Neuronal stem cell (in vitro differentiated cells): ENCODE measurements at regions not wholly inside any gene's neighbourhood (a gene's known extent, or its start where the extent isn't known, plus 50 kb on each side); places are given as distances from the start of the nearest gene placed in this dataset.

ENCODE experiments used
- DNase-seq: peaks from one replicate; pipeline ENCODE4 v3.0.0-alpha.2; 2013; ENCODE audit warnings: low spot score
- H2AFZ ChIP-seq: one replicate; pipeline ENCODE4 v1.6.1; 2013; ENCODE audit warnings: mild to moderate bottlenecking, low read length, inconsistent platforms
- H2AK5ac ChIP-seq: 2 replicates; pipeline ENCODE4 v1.6.1; 2013; ENCODE audit warnings: low read depth, mild to moderate bottlenecking, inconsistent platforms, low read length, moderate library complexity, mixed read lengths
- H2BK120ac ChIP-seq: 2 replicates; pipeline ENCODE4 v1.6.1; 2013; ENCODE audit warnings: low read depth, mild to moderate bottlenecking, inconsistent platforms, low read length, moderate library complexity, mixed read lengths
- H2BK12ac ChIP-seq: one replicate; pipeline ENCODE4 v1.6.1; 2013; ENCODE audit warnings: low read length, inconsistent platforms
- H2BK15ac ChIP-seq: 2 replicates; pipeline ENCODE4 v1.6.1; 2013; ENCODE audit warnings: mild to moderate bottlenecking, low read length, inconsistent platforms, mixed read lengths
- H2BK5ac ChIP-seq: one replicate; pipeline ENCODE4 v1.6.1; 2013; ENCODE audit warnings: inconsistent platforms, mild to moderate bottlenecking, low read length, moderate library complexity
- H3K14ac ChIP-seq: one replicate; pipeline ENCODE4 v1.6.1; 2013; ENCODE audit warnings: low read length, inconsistent platforms
- H3K18ac ChIP-seq: 2 replicates; pipeline ENCODE4 v1.6.1; 2013; ENCODE audit warnings: low read length, inconsistent platforms
- H3K23ac ChIP-seq: 2 replicates; pipeline ENCODE4 v1.6.1; 2013; ENCODE audit warnings: low read depth, mild to moderate bottlenecking, mixed read lengths, low read length, inconsistent platforms; ENCODE audit not compliant: poor library complexity
- H3K27ac ChIP-seq: replicated peaks from 3 replicates; pipeline ENCODE4 v1.5.1; 2013; ENCODE audit warnings: low read length, inconsistent platforms
- H3K27me3 ChIP-seq, 3 experiments: 2 replicates each; pipeline ENCODE4 v1.6.1; 2013; ENCODE audit warnings: low read length in 3 of 3, mild to moderate bottlenecking in 2 of 3, inconsistent platforms in 1 of 3, low read depth in 1 of 3, mixed read lengths in 1 of 3, moderate library complexity in 1 of 3; ENCODE audit not compliant: control insufficient read depth in 3 of 3, insufficient read depth in 3 of 3
- H3K36me3 ChIP-seq, 2 donors: replicated peaks in 1 of 2; 2 replicates each; pipeline ENCODE4 v1.6.1; 2013; ENCODE audit warnings: low read length in 2 of 2; ENCODE audit not compliant: control insufficient read depth in 2 of 2, insufficient read depth in 2 of 2
- H3K4ac ChIP-seq: 2 replicates; pipeline ENCODE4 v1.6.1; 2013; ENCODE audit warnings: inconsistent platforms, mild to moderate bottlenecking, low read length, moderate library complexity
- H3K4me1 ChIP-seq, 2 donors: 1 replicate in 1 of 2; 2 replicates in 1 of 2; pipeline ENCODE4 v1.6.1; 2013; ENCODE audit warnings: low read length in 2 of 2, low read depth in 1 of 2; ENCODE audit not compliant: control insufficient read depth in 2 of 2, insufficient read depth in 1 of 2
- H3K4me2 ChIP-seq: one replicate; pipeline ENCODE4 v1.6.1; 2013; ENCODE audit warnings: mild to moderate bottlenecking, low read length, inconsistent platforms; ENCODE audit not compliant: insufficient read depth, poor library complexity, severe bottlenecking
- H3K4me3 ChIP-seq, 2 donors: 2 replicates each; pipeline ENCODE4 v1.5.1; 2013; ENCODE audit warnings: low read length in 2 of 2, mild to moderate bottlenecking in 2 of 2, inconsistent platforms in 1 of 2, moderate library complexity in 1 of 2
- H3K79me1 ChIP-seq: one replicate; pipeline ENCODE4 v1.6.1; 2013; ENCODE audit warnings: low read depth, mild to moderate bottlenecking, inconsistent platforms, low read length, moderate library complexity
- H3K9ac ChIP-seq: one replicate; pipeline ENCODE4 v1.6.1; 2013; ENCODE audit warnings: mild to moderate bottlenecking, low read depth, low read length, inconsistent platforms; ENCODE audit not compliant: poor library complexity
- H3K9me3 ChIP-seq, 2 donors: replicated peaks in 1 of 2; 2 replicates each; pipeline versions ENCODE3 to v1.6.1; 2013; ENCODE audit warnings: low read length in 2 of 2, mild to moderate bottlenecking in 2 of 2, inconsistent platforms in 1 of 2, low read depth in 1 of 2, mixed read lengths in 1 of 2, moderate library complexity in 1 of 2; ENCODE audit not compliant: control insufficient read depth in 2 of 2, insufficient read depth in 1 of 2
- H4K8ac ChIP-seq: one replicate; pipeline ENCODE4 v1.6.1; 2013; ENCODE audit warnings: low read depth, mild to moderate bottlenecking, inconsistent platforms, low read length, moderate library complexity
- H4K91ac ChIP-seq: one replicate; pipeline ENCODE4 v1.6.1; 2013; ENCODE audit warnings: low read length, low read depth, mild to moderate bottlenecking, inconsistent platforms; ENCODE audit not compliant: poor library complexity
- WGBS, 2 donors: extraction: QIAGEN DNeasy Blood & Tissue Kit; methylation state at CpG; one replicate each; pipeline ENCODE4 v1.1.7; 2013; ENCODE audit warnings: missing lambda C conversion rate in 2 of 2, mixed read lengths in 1 of 2; ENCODE audit not compliant: insufficient read length in 2 of 2, insufficient replicate concordance in 1 of 2; ENCODE audit errors: extremely low coverage in 2 of 2; 5-methylcytosine and 5-hydroxymethylcytosine counted together

- no peaks in the 10 kb centered on the region for H3K27me3 ChIP-seq
- H3K4me1 ChIP-seq, result no peaks in the 10 kb centered on the region
- no peak overlapping the region for H3K4me3 ChIP-seq
- no peak overlapping the region for H3K4ac ChIP-seq
- no peak overlapping the region for H2AFZ ChIP-seq
- H3K4me2 ChIP-seq, result no peak overlapping the region
- no peak for DNase-seq
- no peak overlapping the region for H4K91ac ChIP-seq
- H3K23ac ChIP-seq, result no peak overlapping the region
- H3K9me3 ChIP-seq, result peaks cover 0 to 4% of the 10 kb centered on the region in 2 donors
- H4K8ac ChIP-seq, result no peak overlapping the region
- H3K79me1 ChIP-seq, result no peaks in the 10 kb centered on the region
- no peak overlapping the region for H3K27ac ChIP-seq
- no peak overlapping the region for H2BK5ac ChIP-seq
- no peak overlapping the region for H3K14ac ChIP-seq
- H2BK120ac ChIP-seq, result no peak overlapping the region
- H2AK5ac ChIP-seq, result no peak overlapping the region
- H2BK15ac ChIP-seq, result no peak overlapping the region
- H2BK12ac ChIP-seq, result no peak overlapping the region
- H3K36me3 ChIP-seq, result no peaks in the 10 kb centered on the region
- H3K9ac ChIP-seq, result no peak overlapping the region
- H3K18ac ChIP-seq, result no peak overlapping the region
These were observed 55.2 kb upstream of the IL12B start for GRCh38 chr5:159385536-159385935.

DNA sequence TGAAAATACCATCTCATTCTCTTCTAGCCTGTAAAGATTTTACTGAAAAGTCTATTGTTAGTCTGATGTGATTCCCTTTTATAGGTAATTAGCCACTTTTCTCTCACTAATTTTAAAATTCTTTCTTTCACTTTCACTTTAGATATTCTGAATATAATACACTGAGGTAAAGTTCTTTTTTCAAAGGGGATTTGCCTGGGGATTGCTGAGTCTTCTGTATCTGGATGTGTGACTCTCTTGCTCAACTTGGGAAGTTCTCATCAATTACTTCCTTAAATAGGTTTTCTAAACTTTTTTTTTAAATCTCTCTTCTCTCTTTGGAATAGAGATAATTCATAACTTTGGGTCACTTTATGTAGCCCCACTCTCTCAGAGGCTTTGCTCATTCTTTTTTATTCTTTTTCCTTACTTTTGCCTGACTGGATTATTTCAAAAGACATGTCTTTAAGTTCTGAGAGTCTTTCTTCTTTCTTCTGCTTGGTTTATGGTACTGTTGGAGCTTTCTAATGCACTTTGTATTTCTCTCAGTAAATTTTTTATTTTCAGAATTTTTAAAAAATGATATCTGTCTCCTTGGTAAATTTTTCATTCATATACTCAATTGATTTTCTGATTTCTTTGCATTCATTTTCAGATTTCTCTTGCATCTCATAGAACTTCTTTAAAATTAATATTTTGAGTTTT is 55.9 kb upstream of the IL12B start:
- Histone ChIP-seq H3K36me3 (no peaks in the 10 kb centered on the region), H2AFZ (no peak overlapping the region), H2BK15ac (no peak overlapping the region), H3K14ac (no peak overlapping the region), H3K27me3 (no peaks in the 10 kb centered on the region), H3K9me3 (peaks cover 0 to 4% of the 10 kb centered on the region in 2 donors), H4K91ac (no peak overlapping the region), H3K18ac (no peak overlapping the region), H3K4ac (no peak overlapping the region), H2AK5ac (no peak overlapping the region), H2BK5ac (no peak overlapping the region), H3K27ac (no peak overlapping the region), H3K4me2 (no peak overlapping the region), H2BK120ac (no peak overlapping the region), H3K9ac (no peak overlapping the region), H4K8ac (no peak overlapping the region), H3K23ac (no peak overlapping the region), H3K4me1 (no peaks in the 10 kb centered on the region), H2BK12ac (no peak overlapping the region), H3K4me3 (no peak overlapping the region), H3K79me1 (no peaks in the 10 kb centered on the region)
- no peak for DNase-seq

GRCh38 chr5:159392871-159393270 is 62.6 kb upstream of the IL12B start:
- H2BK15ac ChIP-seq, result no peak overlapping the region
- no peak overlapping the region for H3K23ac ChIP-seq
- no peaks in the 10 kb centered on the region for H3K36me3 ChIP-seq
- no peak overlapping the region for H2BK5ac ChIP-seq
- WGBS, 2 donors, result no CpG with 5 or more reads among the region's 2 CpGs
- H3K9me3 ChIP-seq, result peaks cover 0 to 2% of the 10 kb centered on the region in 2 donors
- H3K4me3 ChIP-seq, result no peak overlapping the region
- no peak overlapping the region for H2BK120ac ChIP-seq
- no peaks in the 10 kb centered on the region for H3K79me1 ChIP-seq
- no peak overlapping the region for H3K18ac ChIP-seq
- H3K9ac ChIP-seq, result no peak overlapping the region
- no peak overlapping the region for H3K4me2 ChIP-seq
- no peak overlapping the region for H2BK12ac ChIP-seq
- no peak overlapping the region for H4K8ac ChIP-seq
- no peak overlapping the region for H3K4ac ChIP-seq
- H4K91ac ChIP-seq, result no peak overlapping the region
- H2AK5ac ChIP-seq, result no peak overlapping the region
- H2AFZ ChIP-seq, result no peak overlapping the region
- H3K14ac ChIP-seq, result no peak overlapping the region
- peaks cover 0 to 2% of the 10 kb centered on the region in 2 donors for H3K4me1 ChIP-seq
- no peaks in the 10 kb centered on the region for H3K27me3 ChIP-seq
- no peak overlapping the region for H3K27ac ChIP-seq
- no peak for DNase-seq

DNA sequence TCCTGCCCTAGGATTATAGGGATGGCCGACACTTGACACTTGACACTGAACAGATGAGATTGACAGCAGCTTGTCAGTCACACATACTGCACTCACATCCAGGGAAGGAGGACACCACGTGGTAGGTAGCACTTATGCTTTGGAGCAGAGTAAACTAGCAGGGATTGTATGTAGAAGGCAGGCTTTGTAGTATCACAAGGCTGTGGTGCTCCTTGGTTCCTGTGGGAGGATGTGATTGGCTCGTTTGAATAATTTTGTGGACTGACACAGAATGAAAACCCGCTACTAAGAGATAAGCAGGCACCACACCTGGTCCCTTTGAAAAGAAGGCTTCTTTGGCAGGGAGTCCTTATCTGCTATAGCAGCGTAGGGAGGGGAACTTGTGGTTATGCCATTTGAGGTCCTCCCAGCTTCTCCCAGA is 63.6 kb upstream of the IL12B start:
- H3K36me3 ChIP-seq, result no peaks in the 10 kb centered on the region
- H3K27me3 ChIP-seq, result no peaks in the 10 kb centered on the region
- H2BK15ac ChIP-seq, result no peak overlapping the region
- H4K8ac ChIP-seq, result no peak overlapping the region
- no peak for DNase-seq
- H2AFZ ChIP-seq, result no peak overlapping the region
- H3K79me1 ChIP-seq, result no peaks in the 10 kb centered on the region
- no peak overlapping the region for H2BK5ac ChIP-seq
- no peak overlapping the region for H3K4ac ChIP-seq
- H3K9me3 ChIP-seq, result peaks cover 0 to 2% of the 10 kb centered on the region in 2 donors
- H2AK5ac ChIP-seq, result no peak overlapping the region
- no peak overlapping the region for H3K18ac ChIP-seq
- H3K4me3 ChIP-seq, result peak overlapping the region in 1 of 2 donors; percentile 39
- H3K4me1 ChIP-seq, result peaks cover 0 to 2% of the 10 kb centered on the region in 2 donors
- H2BK12ac ChIP-seq, result no peak overlapping the region
- H3K14ac ChIP-seq, result no peak overlapping the region
- H4K91ac ChIP-seq, result no peak overlapping the region
- no peak overlapping the region for H3K27ac ChIP-seq
- no peak overlapping the region for H2BK120ac ChIP-seq
- H3K9ac ChIP-seq, result no peak overlapping the region
- no peak overlapping the region for H3K4me2 ChIP-seq
- no peak overlapping the region for H3K23ac ChIP-seq
- no CpG with 5 or more reads among the region's 5 CpGs for WGBS, 2 donors
